ENCODE measurements at regions not wholly inside any gene's neighbourhood (a gene's known extent, or its start where the extent isn't known, plus 50 kb on each side); places are given as distances from the start of the nearest gene placed in this dataset.

DNA sequence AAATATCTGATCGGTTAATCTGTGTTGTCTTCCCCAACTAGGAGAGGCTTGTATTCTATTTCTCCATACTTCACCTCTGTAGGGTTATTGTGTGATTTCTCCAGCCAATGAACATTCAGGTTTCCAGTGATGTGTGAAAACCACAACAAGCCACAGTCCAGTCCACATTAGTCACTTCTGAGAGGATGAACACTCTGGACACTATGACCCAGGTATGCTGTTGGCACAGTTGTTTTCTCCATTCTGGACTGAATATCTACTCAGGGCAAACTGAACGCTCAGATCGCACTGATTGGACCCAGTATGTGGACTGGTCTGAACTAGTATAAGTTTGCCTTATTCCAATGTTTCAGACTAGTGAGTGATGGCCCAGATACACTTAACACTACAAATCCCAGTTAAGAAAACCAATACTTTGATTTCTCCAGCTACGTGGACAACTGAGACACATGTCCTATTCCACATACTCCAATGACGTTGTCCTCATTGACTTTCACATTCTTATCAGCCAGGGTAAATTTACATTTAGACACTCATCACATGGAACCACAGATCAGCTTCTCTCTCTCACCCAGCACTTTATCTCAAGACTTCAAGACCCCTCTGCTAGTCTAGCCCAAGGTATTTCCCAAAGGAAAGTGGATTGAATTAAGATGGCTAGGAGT is 587.4 kb upstream of the SGO1 start:
- RAD21 ChIA-PET (ENCODE audit: low non-redundant PET in 1 of 2, low total read pairs in 2 of 2, uncharacterized antibody in 2 of 2, unreplicated experiment in 2 of 2), result no interaction called here
- CTCF ChIA-PET, result no interaction called here
- ATAC-seq, result no peak
- Histone ChIP-seq H4K20me1 (ENCODE audit: insufficient read depth) (no peaks in the 10 kb centered on the region), H3K9ac (ENCODE audit: low read length) (no peak overlapping the region), H3K9me3 (ENCODE audit: control insufficient read depth in 1 of 2, insufficient read depth in 1 of 2, low read depth in 1 of 2, low read length in 2 of 2) (peaks cover 3 to 14% of the 10 kb centered on the region in 2 experiments; a peak in 2 of 4 replicates), H3K4me2 (ENCODE audit: low read length) (no peak overlapping the region), H3K27ac (ENCODE audit: low read depth, low read length) (no peak overlapping the region), H2AFZ (ENCODE audit: low read depth, low read length, poor library complexity, severe bottlenecking) (no peak overlapping the region), H3K36me3 (ENCODE audit: control insufficient read depth in 1 of 2, insufficient read depth in 2 of 2, low read length in 2 of 2) (no peaks in the 10 kb centered on the region), H3K9me2 (ENCODE audit: insufficient read depth) (no peaks in the 10 kb centered on the region), H3K27me3 (ENCODE audit: insufficient read depth, low read length) (no peaks in the 10 kb centered on the region), H3K4me1 (ENCODE audit: control insufficient read depth in 1 of 2, insufficient read depth in 2 of 2, low read length in 2 of 2) (no peaks in the 10 kb centered on the region), H3K79me2 (ENCODE audit: insufficient read depth, low read length) (no peaks in the 10 kb centered on the region), H3K4me3 (replicated peaks in 1 of 2; ENCODE audit: low read depth in 1 of 2, low read length in 2 of 2) (no peak overlapping the region)
- no peak for TF ChIP-seq SIN3A (IDR thresholded peaks at IDR 0.05; ENCODE audit: low read depth)
- TF ChIP-seq REST (IDR thresholded peaks at IDR 0.05; ENCODE audit: low read depth), result no peak
- intact Hi-C loops (cut with micrococcal nuclease), result no loop called here
- POLR2A ChIA-PET, result no interaction called here
- no TSS peak for BruUV-seq (replicated peaks)
- no peak for DNase-seq (ENCODE audit: low read depth, low spot score)

- Histone ChIP-seq H3K36me3 (ENCODE audit: control insufficient read depth in 1 of 2, insufficient read depth in 2 of 2, low read length in 2 of 2) (no peaks in the 10 kb centered on the region), H3K79me2 (ENCODE audit: insufficient read depth, low read length) (no peaks in the 10 kb centered on the region), H3K4me3 (replicated peaks in 1 of 2; ENCODE audit: low read depth in 1 of 2, low read length in 2 of 2) (no peak overlapping the region), H3K9me3 (ENCODE audit: control insufficient read depth in 1 of 2, insufficient read depth in 1 of 2, low read depth in 1 of 2, low read length in 2 of 2) (peaks cover 3 to 14% of the 10 kb centered on the region in 2 experiments; a peak in 2 of 4 replicates), H4K20me1 (ENCODE audit: insufficient read depth) (no peaks in the 10 kb centered on the region), H3K27ac (ENCODE audit: low read depth, low read length) (no peak overlapping the region), H3K9me2 (ENCODE audit: insufficient read depth) (no peaks in the 10 kb centered on the region), H3K4me1 (ENCODE audit: control insufficient read depth in 1 of 2, insufficient read depth in 2 of 2, low read length in 2 of 2) (no peaks in the 10 kb centered on the region), H2AFZ (ENCODE audit: low read depth, low read length, poor library complexity, severe bottlenecking) (no peak overlapping the region), H3K9ac (ENCODE audit: low read length) (no peak overlapping the region), H3K27me3 (ENCODE audit: insufficient read depth, low read length) (no peaks in the 10 kb centered on the region), H3K4me2 (ENCODE audit: low read length) (no peak overlapping the region)
- ATAC-seq (no peak), DNase-seq (ENCODE audit: low read depth, low spot score) (no peak)
- BruUV-seq (replicated peaks), result no TSS peak
- intact Hi-C loops (cut with micrococcal nuclease), result no loop called here
- POLR2A ChIA-PET, result no interaction called here
- RAD21 ChIA-PET (ENCODE audit: low non-redundant PET in 1 of 2, low total read pairs in 2 of 2, uncharacterized antibody in 2 of 2, unreplicated experiment in 2 of 2), result no interaction called here
- CTCF ChIA-PET, result no interaction called here
- TF ChIP-seq SP1 (IDR thresholded peaks at IDR 0.05; ENCODE audit: low read depth) (no peak), ZNF274 (IDR thresholded peaks at IDR 0.05; ENCODE audit: low read depth, low read length) (no peak), SIN3A (IDR thresholded peaks at IDR 0.05; ENCODE audit: low read depth) (no peak), ZBTB33 (IDR thresholded peaks at IDR 0.05; ENCODE audit: extremely low read depth, insufficient replicate concordance, low read length) (no peak), ATF3 (IDR thresholded peaks at IDR 0.05) (no peak), POLR2AphosphoS5 (IDR thresholded peaks at IDR 0.05; ENCODE audit: low read depth, low read length) (no peak), CEBPB (IDR thresholded peaks at IDR 0.05; ENCODE audit: low read depth) (no peak), ZFX (IDR thresholded peaks at IDR 0.05) (no peak), FOSL1 (IDR thresholded peaks at IDR 0.05; ENCODE audit: low read depth) (no peak)
- TF ChIP-seq, protein P1, sequence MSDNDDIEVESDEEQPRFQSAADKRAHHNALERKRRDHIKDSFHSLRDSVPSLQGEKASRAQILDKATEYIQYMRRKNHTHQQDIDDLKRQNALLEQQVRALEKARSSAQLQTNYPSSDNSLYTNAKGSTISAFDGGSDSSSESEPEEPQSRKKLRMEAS (IDR thresholded peaks at IDR 0.05), result no peak
Observed at GRCh38 chr3:20772869-20773268, 586.9 kb upstream of the SGO1 start.

All from HCT116 (cell line).